Stimulated activated CD8-positive, alpha-beta memory T cell treated with anti-CD3 and anti-CD28 coated beads, Interleukin-12 subunit alpha, Interleukin-12 subunit beta, amount 100 ng/mL, for 1 hour (primary cell): ENCODE measurements at regions not wholly inside any gene's neighbourhood (a gene's known extent, or its start where the extent isn't known, plus 50 kb on each side); places are given as distances from the start of the nearest gene placed in this dataset.

Experiments
- DNase-seq: peaks from one replicate; pipeline ENCODE4 v3.0.0-alpha.2; 2020; ENCODE audit warnings: low read depth

DNA sequence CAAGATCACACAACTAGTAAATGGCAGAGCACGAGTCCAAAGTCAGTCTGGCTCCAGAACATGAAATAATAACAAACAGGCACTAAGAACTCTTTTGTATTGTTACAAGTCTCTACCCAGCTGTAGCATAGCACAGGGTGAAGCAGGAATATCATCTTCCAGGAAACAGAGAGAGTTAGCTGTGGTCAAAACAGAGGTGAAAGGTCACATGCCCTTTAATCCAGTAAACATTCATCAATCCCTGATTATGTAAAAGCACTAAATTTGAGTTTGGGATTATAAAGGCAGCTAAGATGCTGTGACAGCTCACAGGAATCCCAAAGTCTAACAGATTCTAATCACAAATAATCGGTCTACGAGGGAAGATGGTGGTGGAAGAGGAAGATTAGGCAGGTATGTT lies 133.0 kb upstream of the ASTN2 start:
- no peak for DNase-seq

DNA sequence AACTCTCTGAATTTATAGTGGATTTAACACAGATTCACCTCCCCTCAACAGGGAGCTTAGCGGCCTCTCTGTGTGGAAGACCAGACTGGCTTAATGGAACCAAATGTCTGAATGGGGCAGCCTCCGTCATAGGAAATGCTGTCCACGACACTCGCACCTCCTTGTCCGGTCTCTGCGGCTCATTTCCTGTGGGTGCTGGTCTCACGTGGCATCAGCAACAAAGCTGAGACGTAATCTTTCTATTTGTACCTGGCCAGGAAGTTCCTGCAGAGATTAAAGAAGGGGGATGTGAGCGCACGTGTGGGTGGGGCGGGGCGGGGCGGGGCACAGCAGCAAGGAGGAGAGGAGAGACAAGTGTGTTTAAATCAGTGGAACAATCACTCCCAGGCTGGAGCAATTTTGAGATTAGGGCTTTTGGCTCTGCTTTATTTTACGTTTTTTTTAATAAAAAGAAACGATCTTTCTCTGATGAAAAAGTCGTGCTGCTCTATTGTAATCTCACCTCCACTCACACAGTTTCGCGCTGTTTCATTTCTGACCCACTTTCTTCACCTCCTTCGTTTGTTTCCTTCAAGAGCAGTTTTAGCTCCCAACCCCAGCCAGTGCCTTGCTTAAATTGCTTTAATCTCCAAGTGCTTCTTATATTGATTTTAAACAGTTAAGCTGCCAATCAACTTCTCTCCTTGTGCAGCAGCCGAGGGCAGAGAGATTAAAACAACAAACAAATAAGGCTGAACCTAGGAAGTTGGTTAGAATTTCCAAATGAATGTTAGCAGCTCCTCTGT lies 132.2 kb upstream of the ASTN2 start:
- no peak for DNase-seq

DNA sequence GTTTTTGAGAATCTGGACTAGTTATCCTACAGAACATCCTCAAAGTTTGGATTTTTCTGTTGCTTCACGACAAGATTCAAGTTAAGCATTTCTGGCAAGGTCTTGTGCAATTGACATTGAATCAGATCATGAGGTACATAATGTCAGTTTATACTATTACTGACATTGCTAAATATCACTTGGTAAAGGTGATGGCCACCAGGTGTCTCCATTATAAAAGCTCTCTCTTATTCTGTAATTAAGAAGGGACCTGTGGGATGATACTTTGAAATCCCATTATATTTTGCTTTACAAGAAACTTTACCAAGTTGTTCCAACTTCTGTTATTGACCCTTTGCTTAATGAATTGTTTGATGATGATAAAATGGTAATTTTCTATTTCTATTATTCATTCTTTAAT lies 131.0 kb upstream of the ASTN2 start:
- no peak for DNase-seq

DNA sequence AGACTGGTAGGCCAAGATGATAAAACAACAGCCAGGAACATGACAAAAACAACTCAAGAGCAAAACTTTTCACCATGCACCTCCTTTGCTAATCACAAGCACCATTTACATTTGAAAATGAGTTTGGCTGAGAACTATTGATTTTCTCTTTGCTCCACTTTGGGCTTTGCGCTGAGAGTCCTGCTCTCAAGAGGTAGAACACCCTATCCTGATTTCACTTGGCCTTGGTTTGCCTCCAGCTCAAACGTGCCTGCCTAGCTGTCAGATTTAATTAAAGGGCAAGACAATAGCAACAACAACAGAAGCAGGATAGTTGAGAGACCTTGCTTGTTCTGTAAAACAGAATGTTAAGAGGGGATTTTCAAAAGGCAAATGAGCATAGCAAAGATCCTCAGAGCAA lies 128.2 kb upstream of the ASTN2 start:
- no peak for DNase-seq

DNA sequence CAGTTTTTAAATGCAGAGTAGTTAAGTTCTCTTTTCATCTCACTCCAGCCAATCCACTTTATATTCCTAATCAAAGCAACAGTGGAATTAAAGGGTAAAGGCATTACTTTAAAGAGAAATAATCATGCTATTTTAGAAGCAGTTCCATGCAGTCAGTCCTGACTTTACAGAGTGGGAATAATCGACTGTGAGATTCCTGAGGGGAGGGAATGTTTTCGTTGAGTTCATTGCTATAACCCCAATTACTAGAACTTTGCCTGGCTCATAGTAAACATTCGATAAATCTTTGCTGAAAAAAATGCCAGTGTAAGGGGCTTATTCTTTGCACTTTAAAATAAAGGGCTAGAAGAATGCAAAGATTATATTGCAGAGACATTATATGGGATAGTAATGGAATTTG lies 127.2 kb upstream of the ASTN2 start:
- DNase-seq = no peak

DNA sequence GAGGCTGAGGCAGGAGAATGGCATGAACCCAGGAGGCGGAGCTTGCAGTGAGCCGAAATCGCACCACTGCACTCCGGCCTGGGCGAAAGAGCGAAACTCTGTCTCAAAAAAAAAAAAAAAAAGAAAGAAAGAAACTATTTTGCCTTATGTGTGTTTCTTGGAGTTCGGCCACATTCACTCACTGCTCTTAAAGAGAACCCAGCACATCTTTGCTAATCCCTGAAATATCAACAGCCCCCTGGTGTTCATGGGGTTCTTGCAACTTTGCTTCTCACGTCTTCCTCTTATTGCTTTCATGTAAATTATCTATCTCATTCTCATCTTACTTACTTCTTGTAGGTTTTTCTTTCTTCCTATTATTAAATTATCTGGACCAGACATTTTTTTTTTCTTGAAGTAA lies 126.3 kb upstream of the ASTN2 start:
- DNase-seq = no peak

DNA sequence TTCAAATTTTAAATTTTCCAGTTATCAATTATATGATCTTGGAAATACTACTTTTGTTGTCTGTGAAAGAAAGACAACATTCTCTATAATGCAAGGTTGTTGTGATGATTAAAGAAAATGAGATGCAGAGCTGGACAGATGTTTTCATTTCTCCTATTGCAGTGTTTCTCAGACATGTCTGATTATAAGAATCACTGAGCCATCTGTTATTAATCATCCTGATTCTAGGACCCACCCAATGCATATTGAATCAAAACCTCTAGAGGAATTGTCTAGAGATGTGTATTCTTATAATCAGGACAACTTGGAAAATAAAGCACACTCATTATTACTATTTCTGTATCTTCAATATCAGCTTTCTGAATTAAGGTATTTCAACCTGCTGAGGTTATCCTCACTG lies 121.1 kb upstream of the ASTN2 start:
- DNase-seq = no peak

- DNase-seq = no peak
Observed at GRCh38 chr9:117535434-117535833, 120.6 kb upstream of the ASTN2 start.

- DNase-seq = no peak
Observed at GRCh38 chr9:117528225-117528624, 113.4 kb upstream of the ASTN2 start.

- DNase-seq = no peak
Observed at GRCh38 chr9:117526674-117527073, 111.8 kb upstream of the ASTN2 start.

- no peak for DNase-seq
Observed at GRCh38 chr9:117523531-117524153, 108.8 kb upstream of the ASTN2 start.

GRCh38 chr9:117521293-117521692 lies 106.4 kb upstream of the ASTN2 start:
- no peak for DNase-seq

GRCh38 chr9:117516676-117517632 lies 102.1 kb upstream of the ASTN2 start:
- no peak for DNase-seq

- DNase-seq = no peak
Observed at GRCh38 chr9:117511852-117512481, 97.1 kb upstream of the ASTN2 start.

- DNase-seq = no peak
Observed at GRCh38 chr9:117496307-117496706, 81.5 kb upstream of the ASTN2 start.

- no peak for DNase-seq
Observed at GRCh38 chr9:117494401-117495090, 79.7 kb upstream of the ASTN2 start.

DNA sequence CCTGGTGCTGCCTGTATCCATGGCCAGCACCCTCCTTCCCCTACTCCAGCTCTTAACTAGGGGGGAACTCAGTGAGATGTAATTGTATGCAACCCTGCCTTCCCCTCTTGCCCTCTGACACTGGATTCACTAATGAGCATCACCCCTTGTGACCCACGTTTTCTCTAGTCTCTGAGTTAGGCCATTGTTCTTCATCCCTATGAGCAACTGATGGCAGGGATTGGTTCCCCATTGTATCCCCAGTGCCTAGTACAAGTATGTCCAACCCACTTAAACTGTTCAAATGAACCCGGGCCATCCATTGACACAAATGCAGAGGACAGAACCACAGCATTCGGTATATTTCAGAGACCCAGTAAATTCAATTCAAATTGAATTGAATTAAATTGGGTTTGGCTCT lies 77.6 kb upstream of the ASTN2 start:
- DNase-seq = no peak

DNA sequence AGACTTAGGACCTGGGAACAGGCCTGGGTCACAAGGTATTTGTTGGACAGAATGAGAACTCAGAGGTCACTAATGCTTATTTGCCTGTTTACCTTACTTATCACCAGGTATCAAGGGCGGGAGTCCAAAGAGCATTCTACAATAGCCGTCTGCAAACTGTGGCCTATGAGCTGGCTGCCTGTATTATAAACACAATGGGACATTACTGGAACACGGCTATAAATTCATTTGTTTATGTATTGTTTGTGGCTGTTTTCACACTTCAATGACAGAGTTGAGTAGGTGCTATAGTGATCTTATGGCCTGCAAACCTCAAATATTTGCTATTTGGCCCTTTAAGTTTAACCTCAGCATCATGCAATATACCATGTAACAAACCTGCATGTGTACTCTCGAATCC lies 76.6 kb upstream of the ASTN2 start:
- no peak for DNase-seq

DNA sequence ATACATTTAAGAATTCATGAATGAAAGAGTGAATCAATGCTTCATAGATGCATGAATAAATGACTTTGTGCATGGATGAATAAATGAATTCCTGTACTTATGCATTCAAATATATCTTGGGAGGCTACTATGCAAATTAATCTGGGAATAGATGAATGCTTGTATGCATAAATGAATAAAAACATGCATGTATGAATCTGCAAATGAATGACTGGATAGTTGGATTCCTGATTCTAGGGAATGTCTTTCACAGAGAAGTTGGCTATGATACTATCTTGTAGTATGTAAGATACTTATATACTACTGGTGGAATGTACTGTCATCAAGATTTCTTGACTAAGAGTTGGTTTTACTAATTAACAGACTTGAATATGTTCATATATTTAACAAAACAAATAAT lies 75.3 kb upstream of the ASTN2 start:
- no peak for DNase-seq

DNA sequence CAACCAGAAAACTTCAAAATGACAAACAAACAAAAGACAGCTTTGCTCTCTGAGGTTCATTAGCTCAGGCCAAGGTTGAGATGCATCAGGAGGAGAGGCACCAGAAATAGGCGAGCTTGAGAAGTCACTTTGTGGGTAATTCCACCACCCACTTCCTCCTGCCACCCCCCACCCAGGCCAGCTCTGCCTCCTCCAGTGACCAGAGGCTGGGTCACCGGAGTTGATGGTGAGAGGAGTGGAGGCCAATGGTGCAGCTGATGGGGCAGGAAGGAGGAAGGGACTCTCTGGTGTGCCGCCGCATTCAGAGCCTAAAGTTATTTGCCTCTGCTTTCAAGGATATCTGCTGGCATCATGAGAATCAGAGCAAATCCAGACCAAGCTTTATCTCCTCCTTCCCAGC lies 73.8 kb upstream of the ASTN2 start:
- DNase-seq = no peak

GRCh38 chr9:117487555-117488175 lies 72.8 kb upstream of the ASTN2 start:
- DNase-seq = peak; percentile 1
